ENCODE measurements at regions not wholly inside any gene's neighbourhood (a gene's known extent, or its start where the extent isn't known, plus 50 kb on each side); places are given as distances from the start of the nearest gene placed in this dataset.

GRCh38 chr1:166789286-166789685 lies 50.0 kb upstream of the POGK start:
- TF ChIP-seq POLR2A (IDR thresholded peaks at IDR 0.05; ENCODE audit: low read length) (no peak), GATA1 (IDR thresholded peaks at IDR 0.05; ENCODE audit: low read depth, low read length) (no peak)
